GDM1 (cell line): ENCODE measurements at regions not wholly inside any gene's neighbourhood (a gene's known extent, or its start where the extent isn't known, plus 50 kb on each side); places are given as distances from the start of the nearest gene placed in this dataset.
A peak's percentile ranks its signal among the peaks of the same experiment; 100 is the strongest.
"Not testable (repeated sequence)": the region's sequence is repeated elsewhere in the genome, so short reads cannot be mapped to it uniquely, and the experiment has no call there.

Source experiments
- DNase-seq: peaks from one replicate; lab custom pipeline; 2025; lab: John Stamatoyannopoulos, UW

DNA sequence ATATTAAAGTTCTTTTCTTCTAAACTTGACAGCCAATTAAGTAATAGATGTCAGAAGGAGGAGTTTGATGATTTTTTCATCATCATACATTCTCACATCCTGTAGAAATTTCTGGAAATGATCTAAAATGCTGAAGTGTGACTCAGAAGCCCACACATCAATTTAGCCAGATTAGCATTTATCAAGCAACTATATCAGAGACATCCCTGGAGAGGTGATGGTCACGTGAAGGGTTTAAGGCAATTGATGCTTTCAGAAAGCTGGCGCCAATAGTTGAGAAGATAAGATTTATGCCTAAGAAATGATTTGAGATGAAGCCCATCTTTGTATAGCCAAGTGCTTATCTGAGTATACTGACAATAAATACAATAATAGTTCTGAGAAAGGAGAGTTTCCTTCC lies 162.9 kb upstream of the RORB start:
- no peak for DNase-seq

- DNase-seq: no peak
Observed at GRCh38 chr9:74336161-74336560, 161.0 kb upstream of the RORB start.

DNA sequence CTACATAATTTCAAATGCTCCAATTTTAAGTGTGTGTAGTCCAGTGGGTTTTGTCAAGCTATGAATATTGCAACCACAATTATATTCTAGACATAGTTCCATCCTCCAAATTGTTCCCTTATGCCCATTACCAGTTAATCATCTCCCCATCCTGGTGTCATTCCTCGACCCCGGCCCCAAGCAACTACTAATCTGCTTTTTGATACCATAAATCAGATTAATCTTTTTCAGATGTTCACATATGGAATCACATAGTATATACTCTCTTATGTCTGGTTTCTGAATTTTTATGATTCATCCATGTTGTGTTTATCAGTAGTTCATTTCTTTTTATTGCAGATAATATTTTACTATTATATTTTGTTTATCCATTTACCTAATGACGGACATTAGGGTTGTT lies 148.4 kb upstream of the RORB start:
- DNase-seq: no peak

DNA sequence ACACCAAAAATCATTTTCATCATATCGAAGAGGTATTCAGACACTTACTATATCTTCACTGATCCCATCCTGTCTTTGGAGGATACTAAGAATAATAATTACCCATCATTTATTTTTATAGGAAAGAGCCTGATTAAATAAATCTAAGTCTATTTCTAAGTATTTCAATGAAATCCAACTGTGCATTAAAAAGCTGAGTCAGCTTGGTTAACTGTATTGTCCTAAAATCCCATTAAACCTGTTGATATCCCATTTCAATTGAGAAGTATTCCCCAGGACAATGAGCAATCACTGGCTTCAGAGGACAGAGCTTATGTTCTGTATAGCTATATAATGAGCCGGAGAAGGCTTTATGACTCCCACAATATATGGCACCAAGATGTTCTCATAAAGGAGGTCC lies 142.0 kb upstream of the RORB start:
- DNase-seq: no peak

- DNase-seq: no peak
Observed at GRCh38 chr9:74357577-74357976, 139.6 kb upstream of the RORB start.

DNA sequence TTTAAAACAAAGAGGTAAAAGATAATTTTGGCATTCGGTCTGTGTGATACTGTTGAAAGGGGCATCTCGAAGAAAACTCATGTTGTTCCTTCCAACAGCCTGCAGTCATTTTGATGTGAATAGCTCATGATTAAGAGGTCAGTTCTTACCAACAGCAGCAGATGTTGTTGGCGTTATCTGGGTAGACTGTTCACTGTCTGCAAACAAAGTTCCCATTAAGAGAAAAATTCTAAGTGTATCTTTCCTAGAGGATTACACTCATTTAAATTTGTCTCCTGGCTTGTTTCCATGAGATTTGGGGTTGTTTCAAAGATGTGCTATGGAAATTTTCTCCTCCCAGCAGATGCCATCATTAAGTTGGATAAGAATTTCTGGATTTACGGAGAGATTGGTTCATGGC lies 138.2 kb upstream of the RORB start:
- DNase-seq: no peak

DNA sequence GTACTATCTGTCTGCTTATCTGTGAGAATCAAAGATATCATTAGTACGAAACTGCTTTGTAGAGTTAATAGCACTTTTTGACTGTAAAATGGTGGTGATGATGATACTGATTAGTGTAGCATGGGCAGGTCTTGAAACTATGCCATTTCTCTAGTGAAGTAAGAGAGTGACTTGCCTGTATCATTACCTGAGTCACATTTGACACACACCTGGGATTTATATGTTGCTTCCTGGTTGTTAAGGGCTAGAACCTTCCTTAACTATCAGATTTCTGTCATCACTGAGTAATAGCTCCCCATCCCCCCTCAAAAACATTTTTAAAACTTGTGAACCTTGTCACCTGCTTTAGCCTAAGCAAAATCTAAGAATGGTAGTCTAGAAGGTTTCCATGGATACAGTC lies 135.6 kb upstream of the RORB start:
- no peak for DNase-seq

- no peak for DNase-seq
Observed at GRCh38 chr9:74362423-74362822, 134.7 kb upstream of the RORB start.

DNA sequence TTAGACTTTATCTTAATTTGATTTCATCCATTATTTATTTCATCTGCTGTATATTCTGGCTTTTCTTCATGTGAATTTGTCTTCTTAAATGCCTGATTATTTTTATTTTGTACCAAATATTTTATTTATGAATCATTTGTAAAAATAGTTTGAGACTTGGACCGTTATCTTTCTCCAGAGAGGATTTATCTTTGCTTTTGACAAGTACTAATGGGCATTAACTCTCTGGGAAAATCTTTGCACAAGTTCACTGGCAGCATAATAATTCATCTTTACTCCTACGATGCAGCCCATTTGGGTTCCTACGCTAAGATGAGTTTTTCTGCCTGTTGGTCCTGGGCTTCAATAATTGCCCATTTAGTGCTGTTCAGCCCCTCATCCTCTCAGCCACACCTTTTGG lies 131.0 kb upstream of the RORB start:
- DNase-seq: no peak

GRCh38 chr9:74369844-74370243 lies 127.3 kb upstream of the RORB start:
- no peak for DNase-seq

DNA sequence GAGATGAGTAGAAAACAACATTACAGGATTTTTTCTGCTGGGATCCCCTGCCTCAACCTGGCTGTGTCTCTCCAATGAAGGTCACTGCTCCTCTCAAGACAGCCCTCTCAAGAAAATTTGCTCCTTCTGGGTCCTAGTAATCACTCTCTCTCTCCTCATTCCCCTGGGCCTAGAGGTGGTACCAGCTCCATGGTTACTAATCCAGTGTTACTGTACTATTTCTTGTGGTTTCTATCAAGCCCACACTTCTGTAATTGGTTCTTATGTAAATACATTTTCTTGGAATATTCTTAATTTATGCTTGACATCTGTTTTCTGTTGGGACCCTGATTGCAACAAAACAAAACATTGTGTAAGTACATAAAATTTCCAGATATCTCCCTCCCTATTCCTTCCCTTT lies 123.8 kb upstream of the RORB start:
- no peak for DNase-seq

DNA sequence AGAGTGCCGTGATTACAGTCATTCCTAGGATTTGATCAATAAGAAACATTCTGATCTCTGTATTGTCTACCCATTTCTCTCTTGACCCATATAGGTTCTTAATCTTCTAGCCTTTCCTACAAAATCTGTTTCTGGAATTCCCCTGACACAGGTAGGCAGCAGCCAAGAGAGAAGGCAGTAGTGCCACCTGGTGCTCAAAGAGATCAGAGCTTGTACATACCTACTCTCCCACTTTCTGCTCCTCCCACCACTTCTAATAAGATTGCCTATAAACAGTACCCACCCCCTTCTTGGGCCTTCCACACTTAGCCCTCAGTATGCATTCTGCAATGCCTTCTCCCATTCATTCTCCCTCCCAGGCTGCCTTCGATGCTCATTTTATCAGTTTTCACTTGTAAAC lies 117.4 kb upstream of the RORB start:
- peak; percentile 7 for DNase-seq

DNA sequence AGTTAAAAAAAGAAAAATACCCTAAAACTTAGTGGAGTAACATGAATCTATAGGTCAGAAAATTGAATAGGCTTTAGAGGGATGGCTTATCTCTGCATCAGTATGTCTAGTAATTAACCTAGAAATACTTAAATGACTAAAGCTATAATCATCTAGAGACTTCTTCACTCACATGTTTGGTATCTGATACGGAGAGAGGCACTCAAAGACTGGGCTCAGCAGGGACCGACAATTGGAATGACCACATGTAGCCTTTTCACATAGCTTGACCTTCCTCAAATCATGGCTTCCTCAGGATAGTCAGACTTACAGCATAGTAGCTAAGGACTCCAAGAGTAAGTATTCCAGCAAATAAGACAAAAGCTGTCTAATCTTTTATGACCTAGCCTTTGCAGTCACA lies 105.3 kb upstream of the RORB start:
- no peak for DNase-seq

GRCh38 chr9:74403581-74403980 lies 93.6 kb upstream of the RORB start:
- no peak for DNase-seq

DNA sequence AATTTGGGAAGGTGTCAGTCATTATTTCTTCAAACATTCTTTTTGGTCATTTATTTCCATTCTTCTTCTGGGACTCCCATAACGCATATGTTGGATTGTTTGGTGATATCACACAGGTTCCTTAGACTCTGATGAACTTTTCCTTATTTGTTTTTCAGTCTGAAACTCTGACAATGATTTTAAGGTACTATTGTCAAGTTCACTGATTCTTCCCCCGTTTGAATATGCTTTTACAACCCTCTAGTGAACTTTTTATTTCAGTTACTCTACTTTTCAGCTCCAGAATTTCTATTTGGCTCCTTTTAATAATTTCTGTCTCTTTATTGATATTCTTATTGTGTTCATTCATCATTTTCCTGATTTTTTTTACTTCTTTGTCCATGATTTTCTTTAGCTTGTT lies 92.5 kb upstream of the RORB start:
- no peak for DNase-seq

GRCh38 chr9:74407166-74407565 lies 90.0 kb upstream of the RORB start:
- DNase-seq: no peak

- DNase-seq: no peak
Observed at GRCh38 chr9:74412236-74412979, 84.7 kb upstream of the RORB start.

GRCh38 chr9:74413876-74414275 lies 83.3 kb upstream of the RORB start:
- no peak for DNase-seq

DNA sequence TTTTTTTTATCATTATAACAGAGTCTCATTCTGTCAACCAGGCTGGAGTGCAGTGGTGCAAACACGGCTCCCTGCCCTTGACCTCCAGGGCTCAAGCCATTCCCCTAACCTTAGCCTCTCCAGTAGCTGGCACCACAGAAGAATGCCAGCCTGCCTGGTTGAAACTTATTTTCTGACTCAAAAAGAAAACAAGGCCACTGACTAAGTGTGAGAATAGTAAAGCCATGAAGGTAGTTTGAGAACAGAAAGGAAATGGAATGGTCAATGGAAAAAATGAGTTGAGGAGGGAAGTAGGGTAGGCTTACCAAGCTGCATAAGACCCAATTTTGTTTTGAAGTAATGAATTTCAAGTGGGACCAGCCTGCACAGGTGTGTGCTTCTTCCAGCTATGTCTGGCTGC lies 82.8 kb upstream of the RORB start:
- DNase-seq: no peak

GRCh38 chr9:74415995-74416394 lies 81.1 kb upstream of the RORB start:
- DNase-seq: no peak

DNA sequence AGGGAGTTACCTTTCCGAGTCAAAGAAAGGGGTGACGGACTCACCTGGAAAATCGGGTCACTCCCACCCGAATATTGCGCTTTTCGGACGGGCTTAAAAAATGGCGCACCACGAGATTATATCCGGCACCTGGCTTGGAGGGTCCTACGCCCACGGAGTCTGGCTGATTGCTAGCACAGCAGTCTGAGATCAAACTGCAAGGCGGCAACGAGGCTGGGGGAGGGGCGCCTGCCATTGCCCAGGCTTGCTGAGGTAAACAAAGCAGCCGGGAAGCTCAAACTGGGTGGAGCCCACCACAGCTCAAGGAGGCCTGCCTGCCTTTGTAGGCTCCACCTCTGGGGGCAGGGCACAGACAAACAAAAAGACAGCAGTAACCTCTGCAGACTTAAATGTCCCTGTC lies 72.6 kb upstream of the RORB start:
- not testable (repeated sequence) for DNase-seq

DNA sequence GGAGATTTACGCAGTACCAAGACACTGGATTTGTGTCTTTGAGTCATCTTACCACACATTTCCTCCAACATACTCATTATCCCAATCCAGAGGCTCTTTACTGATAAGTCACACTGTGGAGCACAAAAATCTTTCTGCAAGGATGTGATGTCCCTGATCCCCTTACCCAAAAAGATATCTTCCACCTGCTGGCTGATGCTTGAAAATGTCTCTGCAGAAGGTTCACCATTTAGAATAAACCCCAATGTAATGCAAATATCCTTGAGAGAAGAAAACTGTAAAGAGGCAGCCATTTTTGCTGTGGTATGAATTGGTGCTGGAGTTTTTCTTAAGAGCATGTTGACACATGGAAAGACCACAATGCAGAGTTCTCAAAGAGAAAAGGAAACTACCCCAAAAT lies 65.7 kb upstream of the RORB start:
- DNase-seq: no peak

- no peak for DNase-seq
Observed at GRCh38 chr9:74443036-74443750, 53.9 kb upstream of the RORB start.

GRCh38 chr9:74444369-74444768 lies 52.8 kb upstream of the RORB start:
- no peak for DNase-seq
